PFSK-1 (cell line): ENCODE measurements at regions not wholly inside any gene's neighbourhood (a gene's known extent, or its start where the extent isn't known, plus 50 kb on each side); places are given as distances from the start of the nearest gene placed in this dataset.

ENCODE experiments used
- FOXP2 ChIP-seq: optimal IDR thresholded peaks from 2 replicates; pipeline ENCODE3; 2011; ENCODE audit warnings: borderline replicate concordance, control low read depth, inconsistent platforms; ENCODE audit not compliant: insufficient read depth; ENCODE audit errors: extremely low read length, extremely low read depth
- POLR2AphosphoS5 ChIP-seq: IDR thresholded peaks from 2 replicates; pipeline ENCODE4 v1.6.1; 2012; ENCODE audit warnings: low read depth, mild to moderate bottlenecking, control low read depth, low read length, moderate library complexity
- SIN3A ChIP-seq: IDR thresholded peaks from 2 replicates; pipeline ENCODE4 v1.6.1; 2012; ENCODE audit warnings: mild to moderate bottlenecking, low read length, moderate library complexity, borderline replicate concordance; ENCODE audit not compliant: insufficient read depth
- TAF1 ChIP-seq: IDR thresholded peaks from 2 replicates; pipeline ENCODE4 v1.6.1; 2012; ENCODE audit warnings: low read length, control low read depth, borderline replicate concordance; ENCODE audit not compliant: insufficient read depth
- TF ChIP-seq, protein P1 (sequence below), 2 experiments: IDR thresholded peaks; 2 replicates each; pipeline versions ENCODE4 v1.6.1 to v1.8.0; 2011 to 2012; ENCODE audit warnings: low read depth in 2 of 2, low read length in 2 of 2, control low read depth in 1 of 2, inconsistent platforms in 1 of 2, mild to moderate bottlenecking in 1 of 2, moderate library complexity in 1 of 2; ENCODE audit not compliant: insufficient read depth in 1 of 2

GRCh38 chr4:79498282-79498681 is 90.3 kb upstream of the GK2 start:
- TF ChIP-seq SIN3A (no peak), POLR2AphosphoS5 (no peak), TAF1 (no peak), FOXP2 (no peak)
- TF ChIP-seq, protein P1, sequence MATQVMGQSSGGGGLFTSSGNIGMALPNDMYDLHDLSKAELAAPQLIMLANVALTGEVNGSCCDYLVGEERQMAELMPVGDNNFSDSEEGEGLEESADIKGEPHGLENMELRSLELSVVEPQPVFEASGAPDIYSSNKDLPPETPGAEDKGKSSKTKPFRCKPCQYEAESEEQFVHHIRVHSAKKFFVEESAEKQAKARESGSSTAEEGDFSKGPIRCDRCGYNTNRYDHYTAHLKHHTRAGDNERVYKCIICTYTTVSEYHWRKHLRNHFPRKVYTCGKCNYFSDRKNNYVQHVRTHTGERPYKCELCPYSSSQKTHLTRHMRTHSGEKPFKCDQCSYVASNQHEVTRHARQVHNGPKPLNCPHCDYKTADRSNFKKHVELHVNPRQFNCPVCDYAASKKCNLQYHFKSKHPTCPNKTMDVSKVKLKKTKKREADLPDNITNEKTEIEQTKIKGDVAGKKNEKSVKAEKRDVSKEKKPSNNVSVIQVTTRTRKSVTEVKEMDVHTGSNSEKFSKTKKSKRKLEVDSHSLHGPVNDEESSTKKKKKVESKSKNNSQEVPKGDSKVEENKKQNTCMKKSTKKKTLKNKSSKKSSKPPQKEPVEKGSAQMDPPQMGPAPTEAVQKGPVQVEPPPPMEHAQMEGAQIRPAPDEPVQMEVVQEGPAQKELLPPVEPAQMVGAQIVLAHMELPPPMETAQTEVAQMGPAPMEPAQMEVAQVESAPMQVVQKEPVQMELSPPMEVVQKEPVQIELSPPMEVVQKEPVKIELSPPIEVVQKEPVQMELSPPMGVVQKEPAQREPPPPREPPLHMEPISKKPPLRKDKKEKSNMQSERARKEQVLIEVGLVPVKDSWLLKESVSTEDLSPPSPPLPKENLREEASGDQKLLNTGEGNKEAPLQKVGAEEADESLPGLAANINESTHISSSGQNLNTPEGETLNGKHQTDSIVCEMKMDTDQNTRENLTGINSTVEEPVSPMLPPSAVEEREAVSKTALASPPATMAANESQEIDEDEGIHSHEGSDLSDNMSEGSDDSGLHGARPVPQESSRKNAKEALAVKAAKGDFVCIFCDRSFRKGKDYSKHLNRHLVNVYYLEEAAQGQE (IDR thresholded peaks at IDR 0.05; ENCODE audit: insufficient read depth in 1 of 2, low read depth in 2 of 2, low read length in 2 of 2), result no peak
